A549 (cell line): ENCODE measurements at regions not wholly inside any gene's neighbourhood (a gene's known extent, or its start where the extent isn't known, plus 50 kb on each side); places are given as distances from the start of the nearest gene placed in this dataset.

ENCODE experiments used
- ATAC-seq, 2 experiments: fragments of 200-7000 bp in 1 of 2; fragments of >200 bp in 1 of 2; cut with Nextera tagmentation in 1 of 2; cut with Tn5 transposase in 1 of 2; 3 replicates each; pipeline versions ENCODE4 v1.8.0 to v1.9.1; 2018 to 2020; ENCODE audit warnings: mild to moderate bottlenecking in 1 of 2, moderate library complexity in 1 of 2
- CTCF ChIA-PET: fragments of 300-600 bp; sonication (Branson Sonifier 250); formaldehyde crosslinking; extraction: SDS; loops from one replicate; lab custom pipeline; 2021; ENCODE audit warnings: antibody characterized with exemption, inconsistent platforms; lab: Yijun Ruan, JAX
- POLR2A ChIA-PET: fragments of 350-600 bp; formaldehyde crosslinking; extraction: SDS; loops from one replicate; lab custom pipeline; 2021; ENCODE audit warnings: antibody characterized with exemption, inconsistent platforms; lab: Yijun Ruan, JAX
- DNase-seq, 2 experiments: peaks; one replicate each; pipeline versions ENCODE4 v3.0.0 to v3.0.0-alpha.2; 2011 to 2016; ENCODE audit warnings: low read depth in 1 of 2, low spot score in 1 of 2
- FAIRE-seq: peaks from 2 replicates; lab custom pipeline; 2011; peaks lifted over from hg19 to GRCh38; lab: Jason Lieb, UNC
- H3K27ac ChIP-seq, 2 experiments: fragments of >200 bp; sonication (Bioruptor Twin); formaldehyde crosslinking; 3 replicates each; pipeline ENCODE4 v1.5.1; 2016 to 2017
- H3K4me1 ChIP-seq: fragments of >200 bp; sonication (Bioruptor Twin); formaldehyde crosslinking; 3 replicates; pipeline ENCODE4 v1.6.1; 2016
- H3K4me2 ChIP-seq: fragments of >200 bp; sonication (Bioruptor Twin); formaldehyde crosslinking; 3 replicates; pipeline ENCODE4 v1.6.1; 2016
- H3K4me3 ChIP-seq: fragments of >200 bp; sonication (Bioruptor Twin); formaldehyde crosslinking; 3 replicates; pipeline ENCODE4 v1.5.1; 2016
- H3K9me3 ChIP-seq: fragments of >200 bp; sonication (Bioruptor Twin); formaldehyde crosslinking; 3 replicates; pipeline ENCODE4 v1.6.1; 2016
- CHD2 ChIP-seq: fragments of 150-350 bp; IDR thresholded peaks from 2 replicates; pipeline ENCODE4 v1.6.1; 2014; ENCODE audit warnings: low read length; ENCODE audit not compliant: partially characterized antibody
- CHD4 ChIP-seq: fragments of 200-600 bp; sonication (generic); IDR thresholded peaks from 2 replicates; pipeline ENCODE4 v1.6.1; 2016; ENCODE audit warnings: antibody characterized with exemption, mild to moderate bottlenecking, borderline replicate concordance
- E2F6 ChIP-seq: IDR thresholded peaks from 2 replicates; pipeline ENCODE4 v1.6.1; 2012; ENCODE audit warnings: low read depth, borderline replicate concordance
- FOSB ChIP-seq: fragments of 250-450 bp; sonication (Bioruptor Pico); IDR thresholded peaks from 2 replicates; pipeline ENCODE4 v1.5.0; 2020; ENCODE audit warnings: mild to moderate bottlenecking, moderate library complexity
- FOSL2 ChIP-seq, 2 experiments: fragments of 450-650 bp in 1 of 2; fragments of >200 bp in 1 of 2; sonication (Bioruptor Twin) in 1 of 2; formaldehyde crosslinking; IDR thresholded peaks; 2 replicates each; pipeline versions ENCODE4 v1.5.0 to v1.6.1; 2016 to 2020; ENCODE audit warnings: mild to moderate bottlenecking in 1 of 2, moderate library complexity in 1 of 2
- HDAC2 ChIP-seq: fragments of 200-600 bp; sonication (generic); IDR thresholded peaks from 2 replicates; pipeline ENCODE4 v1.6.1; 2016
- HMGXB4 ChIP-seq: fragments of 250-450 bp; sonication (Bioruptor Pico); IDR thresholded peaks from 2 replicates; pipeline ENCODE4 v1.5.0; 2021; ENCODE audit warnings: mild to moderate bottlenecking, moderate library complexity, borderline replicate concordance
- HOXB13 ChIP-seq: fragments of 250-450 bp; sonication (Bioruptor Pico); IDR thresholded peaks from 2 replicates; pipeline ENCODE4 v1.5.0; 2020; ENCODE audit warnings: low read depth, mild to moderate bottlenecking, moderate library complexity
- JUNB ChIP-seq: fragments of >200 bp; sonication (Bioruptor Twin); formaldehyde crosslinking; IDR thresholded peaks from 2 replicates; pipeline ENCODE4 v1.6.1; 2016
- KDM1A ChIP-seq: fragments of 200-600 bp; sonication (generic); IDR thresholded peaks from 2 replicates; pipeline ENCODE4 v1.6.1; 2016; ENCODE audit warnings: low read depth, mild to moderate bottlenecking
- MAFK ChIP-seq: fragments of 450-650 bp; IDR thresholded peaks from 2 replicates; pipeline ENCODE4 v1.6.1; 2014; ENCODE audit not compliant: partially characterized antibody
- NFE2L2 ChIP-seq: fragments of 150-350 bp; conservative IDR thresholded peaks from 2 replicates; pipeline ENCODE4 v1.6.1; 2014; ENCODE audit warnings: low read length
- RAD21 ChIP-seq, 2 experiments: fragments of >200 bp in 1 of 2; sonication (Bioruptor Twin) in 1 of 2; formaldehyde crosslinking in 1 of 2; IDR thresholded peaks in 1 of 2; conservative IDR thresholded peaks in 1 of 2; 2 replicates in 1 of 2; 3 replicates in 1 of 2; pipeline ENCODE4 v1.6.1; 2012 to 2018; ENCODE audit warnings: inconsistent platforms in 1 of 2
- RFX5 ChIP-seq: fragments of 450-650 bp; IDR thresholded peaks from 2 replicates; pipeline ENCODE4 v1.7.1; 2014; ENCODE audit warnings: antibody characterized with exemption, mild to moderate bottlenecking, moderate library complexity
- RNF2 ChIP-seq: fragments of 200-600 bp; sonication (generic); IDR thresholded peaks from 2 replicates; pipeline ENCODE4 v1.6.1; 2016; ENCODE audit warnings: low read depth, mild to moderate bottlenecking, antibody characterized with exemption, moderate library complexity, borderline replicate concordance
- WGBS: methylation state at CpG from one replicate; pipeline ENCODE4 v1.1.6; 2017; ENCODE audit errors: missing lambda C conversion rate; 5-methylcytosine and 5-hydroxymethylcytosine counted together

- ChIA-PET CTCF (no interaction called here), POLR2A (interaction anchor here (0.7 kb wide), 1 partner anchor 11 kb away, joined by 3 read pairs; no protein-coding TSS in a partner anchor)
- H3K4me2 ChIP-seq = no peak overlapping the region
- ATAC-seq (no peak), FAIRE-seq (no peak), DNase-seq (no peak)
- H3K4me3 ChIP-seq = no peak overlapping the region
- no peaks in the 10 kb centered on the region for H3K4me1 ChIP-seq
- 43% methylated on average over 6 of the region's 6 CpGs for WGBS
- TF ChIP-seq KDM1A (no peak), MAFK (peak; percentile 6), RNF2 (no peak), FOSB (CRISPR knock-in tag) (no peak), HOXB13 (CRISPR knock-in tag) (no peak), CHD2 (no peak), NFE2L2 (no peak), RAD21 (conservative IDR thresholded peaks at IDR 0.05 in 1 of 2, IDR thresholded peaks at IDR 0.05 in 1 of 2) (no peak), CHD4 (no peak)
- 0 out of 3 replicates have a peak, but pooled peaks cover 6% of the 10 kb centered on the region for H3K9me3 ChIP-seq
- no peak overlapping the region for H3K27ac ChIP-seq
Observed at GRCh38 chr2:88281302-88282217, 111.4 kb downstream of the THNSL2 start.

GRCh38 chr2:88269836-88270235, 99.7 kb downstream of the THNSL2 start:
- no peak overlapping the region for H3K4me2 ChIP-seq
- H3K4me1 ChIP-seq = 0 out of 3 replicates have a peak, but pooled peaks cover 4% of the 10 kb centered on the region
- POLR2A ChIA-PET = no interaction called here
- TF ChIP-seq E2F6 (no peak), JUNB (no peak), HDAC2 (no peak), HMGXB4 (no peak)
- 9% methylated on average over 5 of the region's 5 CpGs for WGBS
- ATAC-seq = no peak
- no peak overlapping the region for H3K4me3 ChIP-seq
- no peak for DNase-seq
- H3K9me3 ChIP-seq = peaks cover 6% of the 10 kb centered on the region; the same call in 1 of the 3 replicates
- CTCF ChIA-PET = interaction anchor here (0.8 to 1.0 kb wide), 2 partner anchors 22 to 89 kb away, joined by 3 read pairs; no protein-coding TSS in a partner anchor
- H3K27ac ChIP-seq = no peak overlapping the region
- FAIRE-seq = no peak

GRCh38 chr2:88265352-88266303, 95.5 kb downstream of the THNSL2 start:
- DNase-seq (peak; percentile 18 to 30), FAIRE-seq (no peak), ATAC-seq (no peak)
- peaks cover 6% of the 10 kb centered on the region; the same call in 1 of the 3 replicates for H3K9me3 ChIP-seq
- no peak overlapping the region for H3K27ac ChIP-seq
- ChIA-PET POLR2A (no interaction called here), CTCF (interaction anchor here (0.8 to 1.4 kb wide), 2 partner anchors 10 to 128 kb away, joined by 3 read pairs; no protein-coding TSS in a partner anchor)
- 0 out of 3 replicates have a peak, but pooled peaks cover 4% of the 10 kb centered on the region for H3K4me1 ChIP-seq
- TF ChIP-seq FOSL2 (IDR thresholded peaks at IDR 0.05) (peak; percentile 29; the same call in 1 of the 2 replicates), FOSL2 (CRISPR knock-in tag; IDR thresholded peaks at IDR 0.05) (peak; percentile 73), JUNB (peak; percentile 16; the same call in 1 of the 2 replicates), RFX5 (no peak)
- H3K4me2 ChIP-seq = peak overlapping the region; percentile 24; the same call in 1 of the 3 replicates
- no peak overlapping the region for H3K4me3 ChIP-seq
- 19% methylated on average over 8 of the region's 8 CpGs for WGBS
